A673 (cell line): ENCODE measurements at regions not wholly inside any gene's neighbourhood (a gene's known extent, or its start where the extent isn't known, plus 50 kb on each side); places are given as distances from the start of the nearest gene placed in this dataset.

ENCODE experiments used
- BruUV-seq: library from RNA; stranded (reverse); fragments of 400-500 nt; replicated peaks from 2 replicates; lab custom pipeline; 2021; lab: Mats Ljungman, UMichigan
- CTCF ChIA-PET: fragments of 300-600 bp; sonication (Branson Sonifier 250); formaldehyde crosslinking; loops from one replicate; lab custom pipeline; 2022; ENCODE audit warnings: antibody characterized with exemption; lab: Charles Lee
- POLR2A ChIA-PET: fragments of 300-600 bp; sonication (Branson Sonifier 250); formaldehyde crosslinking; loops from one replicate; lab custom pipeline; 2022; ENCODE audit warnings: antibody characterized with exemption; ENCODE audit not compliant: low non-redundant PET; lab: Charles Lee
- DNase-seq: peaks from one replicate; pipeline ENCODE4 v3.0.0-alpha.2; 2015; ENCODE audit warnings: low spot score
- H3K27ac ChIP-seq: fragments of 200-600 bp; sonication (generic); 2 replicates; pipeline ENCODE4 v1.5.1; 2016; ENCODE audit warnings: mixed run types, low read depth, mild to moderate bottlenecking, mixed read lengths, antibody characterized with exemption, low read length; ENCODE audit not compliant: poor library complexity, severe bottlenecking
- H3K27me3 ChIP-seq: fragments of 200-600 bp; sonication (generic); replicated peaks from 2 replicates; pipeline ENCODE4 v1.6.1; 2017; ENCODE audit warnings: mixed run types, low read depth, mild to moderate bottlenecking, mixed read lengths, antibody characterized with exemption, low read length; ENCODE audit not compliant: insufficient read depth, poor library complexity
- H3K36me3 ChIP-seq: fragments of 200-600 bp; sonication (generic); 2 replicates; pipeline ENCODE4 v1.6.1; 2016; ENCODE audit warnings: mixed run types, mild to moderate bottlenecking, mixed read lengths, antibody characterized with exemption, low read length; ENCODE audit not compliant: insufficient read depth, poor library complexity, severe bottlenecking
- H3K4me1 ChIP-seq: fragments of 200-600 bp; sonication (generic); 2 replicates; pipeline ENCODE4 v1.6.1; 2017; ENCODE audit warnings: mixed run types, mild to moderate bottlenecking, mixed read lengths, antibody characterized with exemption, low read length; ENCODE audit not compliant: insufficient read depth, poor library complexity, severe bottlenecking
- H3K4me3 ChIP-seq: fragments of 200-600 bp; sonication (generic); 2 replicates; pipeline ENCODE4 v1.5.1; 2016; ENCODE audit warnings: low read depth, mixed run types, mild to moderate bottlenecking, mixed read lengths, low read length; ENCODE audit not compliant: poor library complexity, severe bottlenecking
- H3K9me3 ChIP-seq: fragments of 200-600 bp; sonication (generic); 2 replicates; pipeline ENCODE4 v1.6.1; 2016; ENCODE audit warnings: mixed run types, low read depth, mild to moderate bottlenecking, mixed read lengths, antibody characterized with exemption, low read length; ENCODE audit not compliant: poor library complexity, severe bottlenecking
- EZH2 ChIP-seq: fragments of 200-600 bp; sonication (generic); IDR thresholded peaks from 2 replicates; pipeline ENCODE4 v1.6.1; 2017; ENCODE audit warnings: borderline replicate concordance, low read depth, mild to moderate bottlenecking, mixed read lengths, antibody characterized with exemption, low read length; ENCODE audit not compliant: poor library complexity, severe bottlenecking
- intact Hi-C: fragments of 100-400 bp; cut with micrococcal nuclease; formaldehyde crosslinking; loops from one replicate; pipeline ENCODE4 v1.10.0; 2022; ENCODE audit not compliant: unreplicated experiment
- TF ChIP-seq, protein P1 (sequence below): fragments of 300-800, 200-600 bp; sonication (generic); conservative IDR thresholded peaks from 2 replicates; pipeline ENCODE4 v1.5.1; 2017; ENCODE audit warnings: low read depth, mild to moderate bottlenecking, antibody characterized with exemption, low read length, moderate library complexity, mixed read lengths

DNA sequence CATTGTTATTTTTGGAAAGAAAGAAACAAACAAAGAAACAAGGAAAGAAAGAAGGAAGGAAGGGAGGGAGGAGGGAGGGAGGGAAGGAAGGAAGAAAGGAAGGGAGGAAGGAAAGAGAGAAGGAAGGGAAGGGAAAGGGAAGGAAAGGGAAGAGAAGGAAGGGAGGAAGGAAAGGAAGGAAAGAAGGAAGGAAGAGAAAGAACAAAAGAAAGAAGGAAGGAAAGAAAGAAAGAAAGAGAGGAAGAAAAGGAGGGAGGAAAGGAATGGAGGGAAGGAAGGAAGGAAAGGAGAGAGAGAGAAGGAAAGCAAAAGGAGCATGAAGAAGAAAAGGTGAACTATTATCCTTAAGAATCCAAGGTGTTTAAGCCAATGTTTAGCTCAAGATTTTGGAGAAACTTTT is 262.7 kb upstream of the STT3B start:
- no peaks in the 10 kb centered on the region for H3K9me3 ChIP-seq
- TF ChIP-seq EZH2: no peak
- TF ChIP-seq, protein P1, sequence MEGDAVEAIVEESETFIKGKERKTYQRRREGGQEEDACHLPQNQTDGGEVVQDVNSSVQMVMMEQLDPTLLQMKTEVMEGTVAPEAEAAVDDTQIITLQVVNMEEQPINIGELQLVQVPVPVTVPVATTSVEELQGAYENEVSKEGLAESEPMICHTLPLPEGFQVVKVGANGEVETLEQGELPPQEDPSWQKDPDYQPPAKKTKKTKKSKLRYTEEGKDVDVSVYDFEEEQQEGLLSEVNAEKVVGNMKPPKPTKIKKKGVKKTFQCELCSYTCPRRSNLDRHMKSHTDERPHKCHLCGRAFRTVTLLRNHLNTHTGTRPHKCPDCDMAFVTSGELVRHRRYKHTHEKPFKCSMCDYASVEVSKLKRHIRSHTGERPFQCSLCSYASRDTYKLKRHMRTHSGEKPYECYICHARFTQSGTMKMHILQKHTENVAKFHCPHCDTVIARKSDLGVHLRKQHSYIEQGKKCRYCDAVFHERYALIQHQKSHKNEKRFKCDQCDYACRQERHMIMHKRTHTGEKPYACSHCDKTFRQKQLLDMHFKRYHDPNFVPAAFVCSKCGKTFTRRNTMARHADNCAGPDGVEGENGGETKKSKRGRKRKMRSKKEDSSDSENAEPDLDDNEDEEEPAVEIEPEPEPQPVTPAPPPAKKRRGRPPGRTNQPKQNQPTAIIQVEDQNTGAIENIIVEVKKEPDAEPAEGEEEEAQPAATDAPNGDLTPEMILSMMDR: no peak
- H3K27ac ChIP-seq: no peak overlapping the region
- CTCF ChIA-PET: no interaction called here
- POLR2A ChIA-PET: no interaction called here
- no peak overlapping the region for H3K4me3 ChIP-seq
- BruUV-seq: no TSS peak
- intact Hi-C loops: no loop called here
- H3K36me3 ChIP-seq: no peaks in the 10 kb centered on the region
- no peak for DNase-seq
- H3K27me3 ChIP-seq: no peaks in the 10 kb centered on the region
- no peaks in the 10 kb centered on the region for H3K4me1 ChIP-seq

DNA sequence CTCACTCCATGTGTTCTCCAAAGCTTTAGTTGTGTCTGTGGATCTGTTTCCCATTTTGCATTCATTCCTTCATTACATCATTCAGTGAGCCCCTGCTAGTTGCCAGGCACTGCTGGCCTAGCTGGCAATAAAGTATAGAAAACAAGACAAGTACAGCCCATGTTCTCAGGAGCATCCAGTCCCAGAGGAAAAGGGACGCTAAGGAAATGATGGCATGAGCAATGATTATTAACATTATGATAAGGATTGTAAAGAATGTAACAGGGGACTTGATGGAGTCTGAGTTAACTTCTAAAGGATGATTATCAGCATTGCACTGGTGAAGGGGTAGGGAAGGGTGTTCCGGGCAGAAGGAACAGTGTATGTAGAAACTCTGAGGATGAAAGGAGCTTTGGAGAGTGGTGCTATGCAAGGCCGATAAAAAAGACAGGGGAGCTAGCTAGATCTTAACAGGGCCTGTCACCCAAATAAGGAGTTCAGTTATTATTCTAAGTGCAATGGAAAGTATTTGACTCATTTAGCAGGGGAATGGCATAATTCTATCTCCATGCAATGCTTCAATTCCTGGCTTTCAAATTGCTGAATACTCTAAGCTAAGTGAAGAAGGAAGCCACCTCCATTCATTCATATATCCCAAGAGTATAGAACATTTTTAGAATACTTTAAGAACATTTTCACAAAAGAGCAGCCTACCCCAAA is 258.2 kb upstream of the STT3B start:
- H3K27me3 ChIP-seq: no peaks in the 10 kb centered on the region
- H3K36me3 ChIP-seq: no peaks in the 10 kb centered on the region
- ChIA-PET POLR2A (no interaction called here), CTCF (no interaction called here)
- H3K4me1 ChIP-seq: no peaks in the 10 kb centered on the region
- H3K27ac ChIP-seq: no peak overlapping the region
- no peaks in the 10 kb centered on the region for H3K9me3 ChIP-seq
- no TSS peak for BruUV-seq
- intact Hi-C loops: no loop called here
- no peak for DNase-seq
- no peak for TF ChIP-seq EZH2
- TF ChIP-seq, protein P1: no peak
- no peak overlapping the region for H3K4me3 ChIP-seq

DNA sequence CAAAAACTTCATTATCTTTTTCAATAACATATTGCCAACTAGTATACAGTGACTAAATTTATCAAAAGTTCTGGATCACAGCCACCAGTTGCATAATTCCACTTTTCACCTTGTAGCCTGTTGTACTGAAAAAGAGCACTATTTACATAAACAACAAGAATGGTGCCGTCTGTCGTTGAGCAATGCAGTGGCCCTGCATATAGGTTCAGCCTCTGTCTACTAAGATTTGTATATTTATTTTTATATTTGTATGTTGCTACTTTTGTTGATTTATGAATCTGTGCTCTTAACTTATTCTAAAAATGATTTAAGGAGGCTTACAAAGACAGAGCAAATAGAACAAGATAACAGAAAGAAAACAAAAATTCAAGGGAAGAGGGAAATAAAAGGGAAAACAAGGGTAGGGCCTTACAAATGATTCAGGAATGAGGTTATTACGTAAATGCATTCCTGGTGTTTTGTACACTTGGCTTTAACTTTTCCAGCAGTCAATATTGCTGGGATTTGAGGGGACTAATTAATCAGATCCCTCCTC is 257.6 kb upstream of the STT3B start:
- Histone ChIP-seq H3K4me1 (no peaks in the 10 kb centered on the region), H3K27me3 (no peaks in the 10 kb centered on the region), H3K27ac (no peak overlapping the region), H3K9me3 (no peaks in the 10 kb centered on the region), H3K36me3 (no peaks in the 10 kb centered on the region), H3K4me3 (no peak overlapping the region)
- TF ChIP-seq, protein P1: no peak
- POLR2A ChIA-PET: no interaction called here
- BruUV-seq: no TSS peak
- DNase-seq: no peak
- CTCF ChIA-PET: no interaction called here
- intact Hi-C loops: no loop called here
